CD14-positive monocyte (primary cell): ENCODE measurements at regions not wholly inside any gene's neighbourhood (a gene's known extent, or its start where the extent isn't known, plus 50 kb on each side); places are given as distances from the start of the nearest gene placed in this dataset.

Source experiments
- DNase-seq, 3 donors: peaks; one replicate each; pipeline ENCODE4 v3.0.0-alpha.2; 2011 to 2022
- H2AFZ ChIP-seq: 2 replicates; pipeline ENCODE4 v1.6.0; 2012; ENCODE audit warnings: mild to moderate bottlenecking, low read depth, low read length, inconsistent platforms; ENCODE audit not compliant: insufficient read depth, poor library complexity, severe bottlenecking
- H3K27ac ChIP-seq, 2 donors: 1 replicate in 1 of 2; 2 replicates in 1 of 2; pipeline ENCODE4 v1.5.1; 2012 to 2013; ENCODE audit warnings: low read length in 2 of 2, control low read depth in 1 of 2, inconsistent platforms in 1 of 2, low read depth in 1 of 2, mild to moderate bottlenecking in 1 of 2
- H3K27me3 ChIP-seq, 2 donors: one replicate each; pipeline versions ENCODE4 v1.6.0 to v1.6.1; 2011 to 2013; ENCODE audit warnings: low read length in 2 of 2; ENCODE audit not compliant: control insufficient read depth in 2 of 2, insufficient read depth in 2 of 2
- H3K36me3 ChIP-seq, 2 donors: replicated peaks in 1 of 2; 1 replicate in 1 of 2; 2 replicates in 1 of 2; pipeline versions ENCODE4 v1.5.1 to v1.6.1; 2012 to 2013; ENCODE audit warnings: low read length in 2 of 2, control low read depth in 1 of 2, inconsistent platforms in 1 of 2, mild to moderate bottlenecking in 1 of 2; ENCODE audit not compliant: insufficient read depth in 2 of 2, control insufficient read depth in 1 of 2
- H3K4me1 ChIP-seq, 2 donors: 1 replicate in 1 of 2; 2 replicates in 1 of 2; pipeline versions ENCODE4 v1.5.1 to v1.6.1; 2012 to 2013; ENCODE audit warnings: low read length in 2 of 2, control low read depth in 1 of 2, inconsistent platforms in 1 of 2, mild to moderate bottlenecking in 1 of 2, moderate library complexity in 1 of 2; ENCODE audit not compliant: insufficient read depth in 2 of 2, control insufficient read depth in 1 of 2
- H3K4me2 ChIP-seq: replicated peaks from 2 replicates; pipeline ENCODE3; 2012; ENCODE audit warnings: low read length, moderate library complexity, mild to moderate bottlenecking; ENCODE audit not compliant: poor library complexity, severe bottlenecking; ENCODE audit errors: extremely low read depth
- H3K4me3 ChIP-seq, 3 experiments: fragments of 200-600 bp in 1 of 3; sonication (generic) in 1 of 3; replicated peaks in 1 of 3; 1 replicate in 2 of 3; 2 replicates in 1 of 3; pipeline ENCODE4 v1.5.1; 2011 to 2013; ENCODE audit warnings: low read length in 3 of 3, mild to moderate bottlenecking in 3 of 3, control low read depth in 2 of 3, low read depth in 2 of 3, inconsistent platforms in 1 of 3, moderate library complexity in 1 of 3
- H3K79me2 ChIP-seq: 2 replicates; pipeline ENCODE4 v1.6.0; 2012; ENCODE audit warnings: mild to moderate bottlenecking, control low read depth, inconsistent platforms, low read length, moderate library complexity; ENCODE audit not compliant: insufficient read depth
- H3K9ac ChIP-seq: 2 replicates; pipeline ENCODE4 v1.6.0; 2017; ENCODE audit warnings: low read length, mild to moderate bottlenecking; ENCODE audit not compliant: insufficient read depth, poor library complexity, severe bottlenecking
- H3K9me3 ChIP-seq, 2 donors: replicated peaks in 1 of 2; 1 replicate in 1 of 2; 2 replicates in 1 of 2; pipeline versions ENCODE4 v1.5.1 to v1.6.1; 2012 to 2013; ENCODE audit warnings: low read length in 2 of 2, control low read depth in 1 of 2; ENCODE audit not compliant: control insufficient read depth in 1 of 2, insufficient read depth in 1 of 2
- H4K20me1 ChIP-seq: 2 replicates; pipeline ENCODE4 v1.6.0; 2012; ENCODE audit warnings: mild to moderate bottlenecking, low read length, control low read depth, moderate library complexity; ENCODE audit not compliant: insufficient read depth
- H3K27ac Mint-ChIP-seq, 7 donors: one replicate each; pipeline ENCODE4 v1.8.0; 2020; ENCODE audit warnings: mild to moderate bottlenecking in 7 of 7, mixed read lengths in 7 of 7, moderate library complexity in 6 of 7, inconsistent platforms in 2 of 7
- H3K27me3 Mint-ChIP-seq, 3 donors: one replicate each; pipeline ENCODE4 v1.8.0; 2021 to 2022; ENCODE audit warnings: low read depth in 3 of 3, mild to moderate bottlenecking in 3 of 3, mixed read lengths in 3 of 3, moderate library complexity in 3 of 3, inconsistent platforms in 1 of 3
- H3K36me3 Mint-ChIP-seq, 2 donors: one replicate each; pipeline ENCODE4 v1.8.0; 2020; ENCODE audit warnings: mixed read lengths in 2 of 2, inconsistent platforms in 1 of 2, mild to moderate bottlenecking in 1 of 2
- H3K4me1 Mint-ChIP-seq: one replicate; pipeline ENCODE4 v1.8.0; 2020; ENCODE audit warnings: mild to moderate bottlenecking, mixed read lengths
- H3K4me3 Mint-ChIP-seq, 2 donors: one replicate each; pipeline ENCODE4 v1.8.0; 2020; ENCODE audit warnings: mild to moderate bottlenecking in 2 of 2, mixed read lengths in 2 of 2, moderate library complexity in 1 of 2
- H3K9me3 Mint-ChIP-seq, 7 donors: one replicate each; pipeline ENCODE4 v1.8.0; 2020 to 2022; ENCODE audit warnings: mixed read lengths in 7 of 7, mild to moderate bottlenecking in 6 of 7, moderate library complexity in 6 of 7, inconsistent platforms in 2 of 7
- CTCF ChIP-seq: fragments of 200-600 bp; IDR thresholded peaks from one replicate; pipeline ENCODE4 v1.8.0; 2022; ENCODE audit warnings: antibody characterized with exemption, mild to moderate bottlenecking
- WGBS: methylation state at CpG from one replicate; pipeline ENCODE4 v1.1.5; 2013; ENCODE audit warnings: missing lambda C conversion rate; ENCODE audit not compliant: insufficient coverage; 5-methylcytosine and 5-hydroxymethylcytosine counted together
- intact Hi-C, 2 donors: fragments of 100-400 bp; cut with micrococcal nuclease; formaldehyde crosslinking; loops; one replicate each; pipeline versions ENCODE4 v1.15.0 to v1.15.1; 2023

- no peaks in the 10 kb centered on the region for H3K36me3 Mint-ChIP-seq
- no peak overlapping the region for H2AFZ ChIP-seq
- H4K20me1 ChIP-seq = no peaks in the 10 kb centered on the region
- H3K27ac Mint-ChIP-seq = no peak overlapping the region
- intact Hi-C loops = no loop called here
- no peak overlapping the region for H3K4me2 ChIP-seq
- H3K4me1 Mint-ChIP-seq = peaks cover 10% of the 10 kb centered on the region
- no peaks in the 10 kb centered on the region for H3K9me3 ChIP-seq
- no peak overlapping the region for H3K4me3 Mint-ChIP-seq
- no peaks in the 10 kb centered on the region for H3K27me3 ChIP-seq
- no peak for TF ChIP-seq CTCF
- H3K4me3 ChIP-seq = no peak overlapping the region
- H3K4me1 ChIP-seq = peaks cover 8 to 9% of the 10 kb centered on the region in 2 donors
- H3K36me3 ChIP-seq = no peaks in the 10 kb centered on the region
- 96% methylated on average over 10 of the region's 11 CpGs for WGBS
- DNase-seq = no peak
- no peak overlapping the region for H3K27ac ChIP-seq
- no peak overlapping the region for H3K9ac ChIP-seq
- peaks cover 4 to 9% (median 6%) of the 10 kb centered on the region in 7 donors for H3K9me3 Mint-ChIP-seq
- peaks cover 8 to 17% (median 9%) of the 10 kb centered on the region in 3 donors for H3K27me3 Mint-ChIP-seq
- H3K79me2 ChIP-seq = no peaks in the 10 kb centered on the region
Measured at GRCh38 chr6:2497922-2498623, 252.6 kb downstream of the MYLK4 start.

- Histone ChIP-seq H3K4me2 (no peak overlapping the region), H3K36me3 (no peaks in the 10 kb centered on the region), H4K20me1 (no peaks in the 10 kb centered on the region), H3K9me3 (no peaks in the 10 kb centered on the region), H3K4me1 (no peaks in the 10 kb centered on the region), H3K9ac (no peak overlapping the region), H3K27me3 (no peaks in the 10 kb centered on the region), H3K4me3 (no peak overlapping the region), H2AFZ (no peak overlapping the region), H3K27ac (no peak overlapping the region), H3K79me2 (no peaks in the 10 kb centered on the region)
- 92% methylated on average over 2 of the region's 8 CpGs for WGBS
- no peak for TF ChIP-seq CTCF
- DNase-seq = no peak
- peaks cover 1% of the 10 kb centered on the region for H3K4me1 Mint-ChIP-seq
- peaks cover 4 to 9% (median 6%) of the 10 kb centered on the region in 7 donors for H3K9me3 Mint-ChIP-seq
- no peak overlapping the region for H3K27ac Mint-ChIP-seq
- H3K4me3 Mint-ChIP-seq = no peak overlapping the region
- H3K27me3 Mint-ChIP-seq = peaks cover 3 to 14% (median 8%) of the 10 kb centered on the region in 3 donors
- intact Hi-C loops = no loop called here
- no peaks in the 10 kb centered on the region for H3K36me3 Mint-ChIP-seq
Measured at GRCh38 chr6:2496291-2496690, 250.9 kb upstream of the GMDS start.
